Karpas-422 (cell line): ENCODE measurements at regions not wholly inside any gene's neighbourhood (a gene's known extent, or its start where the extent isn't known, plus 50 kb on each side); places are given as distances from the start of the nearest gene placed in this dataset.

ENCODE experiments used
- DNase-seq: peaks from one replicate; pipeline ENCODE4 v3.0.0-alpha.2; 2015
- H2AFZ ChIP-seq: fragments of 200-600 bp; sonication (generic); 2 replicates; pipeline ENCODE4 v1.6.1; 2014; ENCODE audit warnings: antibody characterized with exemption, low read length, mixed read lengths
- H3K27ac ChIP-seq: fragments of 200-600 bp; sonication (generic); 2 replicates; pipeline ENCODE4 v1.5.1; 2014; ENCODE audit warnings: mild to moderate bottlenecking, low read length, moderate library complexity
- H3K27me3 ChIP-seq: fragments of 200-600 bp; sonication (generic); 2 replicates; pipeline ENCODE4 v1.6.1; 2014; ENCODE audit warnings: low read length, mixed read lengths
- H3K36me3 ChIP-seq: fragments of 200-600 bp; sonication (generic); 2 replicates; pipeline ENCODE4 v1.6.1; 2014; ENCODE audit warnings: low read length, mixed read lengths; ENCODE audit not compliant: insufficient read depth
- H3K4me1 ChIP-seq: fragments of 200-600 bp; sonication (generic); 2 replicates; pipeline ENCODE4 v1.6.1; 2014; ENCODE audit warnings: mild to moderate bottlenecking, low read length, mixed read lengths
- H3K4me2 ChIP-seq: fragments of 200-600 bp; sonication (generic); 2 replicates; pipeline ENCODE4 v1.6.1; 2014; ENCODE audit warnings: low read length, low read depth, mild to moderate bottlenecking; ENCODE audit not compliant: poor library complexity, severe bottlenecking
- H3K4me3 ChIP-seq: fragments of 200-600 bp; sonication (generic); 2 replicates; pipeline ENCODE4 v1.5.1; 2014; ENCODE audit warnings: mild to moderate bottlenecking, antibody characterized with exemption, low read length, mixed read lengths
- H3K79me2 ChIP-seq: fragments of 200-600 bp; sonication (generic); 2 replicates; pipeline ENCODE4 v1.6.1; 2014; ENCODE audit warnings: mild to moderate bottlenecking, low read length, mixed read lengths
- H3K9ac ChIP-seq: fragments of 200-600 bp; sonication (generic); 2 replicates; pipeline ENCODE4 v1.6.0; 2014; ENCODE audit warnings: low read length
- H3K9me2 ChIP-seq: fragments of 200-600 bp; sonication (generic), shearing (Covaris generic); replicated peaks from 2 replicates; pipeline ENCODE4 v1.6.0; 2014; ENCODE audit warnings: mild to moderate bottlenecking, low read length, moderate library complexity; ENCODE audit not compliant: insufficient read depth
- H3K9me3 ChIP-seq: fragments of 300-700, 200-600 bp; sonication (generic); 2 replicates; pipeline ENCODE4 v1.6.1; 2014; ENCODE audit warnings: low read length, mixed read lengths
- H4K20me1 ChIP-seq: fragments of 200-600 bp; sonication (generic); 2 replicates; pipeline ENCODE4 v1.6.1; 2014; ENCODE audit warnings: mild to moderate bottlenecking, antibody characterized with exemption, low read length, low read depth; ENCODE audit not compliant: insufficient read depth

- H3K27me3 ChIP-seq = no peaks in the 10 kb centered on the region
- H3K9me3 ChIP-seq = no peaks in the 10 kb centered on the region
- DNase-seq = no peak
- H2AFZ ChIP-seq = no peak overlapping the region
- H3K9me2 ChIP-seq = no peaks in the 10 kb centered on the region
- no peaks in the 10 kb centered on the region for H3K4me1 ChIP-seq
- no peaks in the 10 kb centered on the region for H4K20me1 ChIP-seq
- no peaks in the 10 kb centered on the region for H3K36me3 ChIP-seq
- no peak overlapping the region for H3K4me2 ChIP-seq
- H3K27ac ChIP-seq = no peak overlapping the region
- no peak overlapping the region for H3K9ac ChIP-seq
- H3K79me2 ChIP-seq = no peaks in the 10 kb centered on the region
- no peak overlapping the region for H3K4me3 ChIP-seq
Observed at GRCh38 chr12:13719986-13720385, 261.4 kb downstream of the GRIN2B start.

GRCh38 chr12:13718271-13718670 lies 263.1 kb downstream of the GRIN2B start:
- Histone ChIP-seq H3K4me1 (no peaks in the 10 kb centered on the region), H2AFZ (no peak overlapping the region), H3K9me2 (no peaks in the 10 kb centered on the region), H3K79me2 (no peaks in the 10 kb centered on the region), H3K4me2 (no peak overlapping the region), H3K9ac (no peak overlapping the region), H3K9me3 (no peaks in the 10 kb centered on the region), H3K27ac (no peak overlapping the region), H3K4me3 (no peak overlapping the region), H4K20me1 (no peaks in the 10 kb centered on the region), H3K36me3 (no peaks in the 10 kb centered on the region), H3K27me3 (no peaks in the 10 kb centered on the region)
- DNase-seq = no peak

- no peak for DNase-seq
- no peaks in the 10 kb centered on the region for H3K79me2 ChIP-seq
- H3K27me3 ChIP-seq = no peaks in the 10 kb centered on the region
- H4K20me1 ChIP-seq = no peaks in the 10 kb centered on the region
- H3K4me3 ChIP-seq = no peak overlapping the region
- no peaks in the 10 kb centered on the region for H3K36me3 ChIP-seq
- H3K9me3 ChIP-seq = no peaks in the 10 kb centered on the region
- no peak overlapping the region for H3K9ac ChIP-seq
- no peaks in the 10 kb centered on the region for H3K4me1 ChIP-seq
- H3K27ac ChIP-seq = no peak overlapping the region
- H3K9me2 ChIP-seq = no peaks in the 10 kb centered on the region
- no peak overlapping the region for H3K4me2 ChIP-seq
- no peak overlapping the region for H2AFZ ChIP-seq
Observed at GRCh38 chr12:13716119-13716518, 265.3 kb downstream of the GRIN2B start.

GRCh38 chr12:13713556-13714410 lies 267.6 kb downstream of the GRIN2B start:
- Histone ChIP-seq H3K9ac (no peak overlapping the region), H3K36me3 (no peaks in the 10 kb centered on the region), H3K4me3 (no peak overlapping the region), H4K20me1 (no peaks in the 10 kb centered on the region), H3K79me2 (no peaks in the 10 kb centered on the region), H3K27ac (no peak overlapping the region), H3K4me1 (no peaks in the 10 kb centered on the region), H2AFZ (no peak overlapping the region), H3K4me2 (no peak overlapping the region), H3K27me3 (no peaks in the 10 kb centered on the region), H3K9me3 (no peaks in the 10 kb centered on the region), H3K9me2 (no peaks in the 10 kb centered on the region)
- no peak for DNase-seq

- Histone ChIP-seq H3K9ac (no peak overlapping the region), H3K36me3 (no peaks in the 10 kb centered on the region), H3K4me1 (no peaks in the 10 kb centered on the region), H3K4me2 (no peak overlapping the region), H2AFZ (no peak overlapping the region), H3K79me2 (no peaks in the 10 kb centered on the region), H3K4me3 (no peak overlapping the region), H3K27ac (no peak overlapping the region), H3K9me3 (no peaks in the 10 kb centered on the region), H3K27me3 (no peaks in the 10 kb centered on the region), H3K9me2 (no peaks in the 10 kb centered on the region), H4K20me1 (no peaks in the 10 kb centered on the region)
- no peak for DNase-seq
Observed at GRCh38 chr12:13707829-13708228, 273.6 kb downstream of the GRIN2B start.

GRCh38 chr12:13702381-13702780 lies 279.0 kb downstream of the GRIN2B start:
- no peak overlapping the region for H3K4me3 ChIP-seq
- no peak overlapping the region for H3K9ac ChIP-seq
- H3K79me2 ChIP-seq = no peaks in the 10 kb centered on the region
- H3K4me1 ChIP-seq = no peaks in the 10 kb centered on the region
- H3K27ac ChIP-seq = no peak overlapping the region
- H3K9me3 ChIP-seq = no peaks in the 10 kb centered on the region
- no peak overlapping the region for H2AFZ ChIP-seq
- no peak overlapping the region for H3K4me2 ChIP-seq
- H4K20me1 ChIP-seq = no peaks in the 10 kb centered on the region
- no peaks in the 10 kb centered on the region for H3K27me3 ChIP-seq
- H3K36me3 ChIP-seq = no peaks in the 10 kb centered on the region
- no peaks in the 10 kb centered on the region for H3K9me2 ChIP-seq
- no peak for DNase-seq

GRCh38 chr12:13701502-13701901 lies 279.9 kb downstream of the GRIN2B start:
- H3K79me2 ChIP-seq = no peaks in the 10 kb centered on the region
- H3K9ac ChIP-seq = no peak overlapping the region
- H2AFZ ChIP-seq = no peak overlapping the region
- DNase-seq = no peak
- no peaks in the 10 kb centered on the region for H3K9me3 ChIP-seq
- H3K9me2 ChIP-seq = no peaks in the 10 kb centered on the region
- H3K4me2 ChIP-seq = no peak overlapping the region
- H3K4me3 ChIP-seq = no peak overlapping the region
- H4K20me1 ChIP-seq = no peaks in the 10 kb centered on the region
- no peaks in the 10 kb centered on the region for H3K36me3 ChIP-seq
- no peak overlapping the region for H3K27ac ChIP-seq
- H3K27me3 ChIP-seq = no peaks in the 10 kb centered on the region
- H3K4me1 ChIP-seq = no peaks in the 10 kb centered on the region

GRCh38 chr12:13697973-13698372 lies 283.4 kb downstream of the GRIN2B start:
- Histone ChIP-seq H3K4me3 (no peak overlapping the region), H3K79me2 (no peaks in the 10 kb centered on the region), H3K4me1 (no peaks in the 10 kb centered on the region), H3K9me3 (no peaks in the 10 kb centered on the region), H3K9ac (no peak overlapping the region), H3K27ac (no peak overlapping the region), H4K20me1 (no peaks in the 10 kb centered on the region), H2AFZ (no peak overlapping the region), H3K27me3 (no peaks in the 10 kb centered on the region), H3K36me3 (no peaks in the 10 kb centered on the region), H3K9me2 (no peaks in the 10 kb centered on the region), H3K4me2 (no peak overlapping the region)
- DNase-seq = no peak
